Subcutaneous abdominal adipose tissue (tissue), 5 donors: ENCODE measurements at regions not wholly inside any gene's neighbourhood (a gene's known extent, or its start where the extent isn't known, plus 50 kb on each side); places are given as distances from the start of the nearest gene placed in this dataset.

Experiments
- H3K27ac ChIP-seq: one replicate; pipeline ENCODE4 v1.7.0; 2013; ENCODE audit warnings: low read depth, mild to moderate bottlenecking, inconsistent platforms, low read length, moderate library complexity
- H3K27me3 ChIP-seq, 5 donors: one replicate each; pipeline ENCODE4 v1.7.0; 2013; ENCODE audit warnings: low read length in 5 of 5, inconsistent platforms in 1 of 5; ENCODE audit not compliant: control insufficient read depth in 5 of 5, insufficient read depth in 4 of 5
- H3K36me3 ChIP-seq, 5 donors: one replicate each; pipeline ENCODE4 v1.7.0; 2013; ENCODE audit warnings: low read length in 5 of 5; ENCODE audit not compliant: control insufficient read depth in 5 of 5, insufficient read depth in 5 of 5
- H3K4me1 ChIP-seq, 5 donors: one replicate each; pipeline ENCODE4 v1.7.0; 2013; ENCODE audit warnings: low read length in 5 of 5, mild to moderate bottlenecking in 3 of 5, moderate library complexity in 1 of 5; ENCODE audit not compliant: control insufficient read depth in 5 of 5, insufficient read depth in 5 of 5
- H3K4me3 ChIP-seq, 5 donors: one replicate each; pipeline ENCODE4 v1.7.0; 2013; ENCODE audit warnings: low read length in 5 of 5, low read depth in 1 of 5
- H3K9ac ChIP-seq, 5 donors: one replicate each; pipeline ENCODE4 v1.7.0; 2013; ENCODE audit warnings: low read length in 5 of 5, mild to moderate bottlenecking in 4 of 5, moderate library complexity in 3 of 5
- H3K9me3 ChIP-seq, 5 donors: one replicate each; pipeline ENCODE4 v1.7.0; 2013; ENCODE audit warnings: low read length in 5 of 5; ENCODE audit not compliant: control insufficient read depth in 5 of 5
- donor health status: healthy.
- donor health status: healthy.
- donor health status: healthy.
- donor health status: healthy.
- donor health status: healthy.

GRCh38 chr6:155708100-155708499 lies 252.5 kb upstream of the NOX3 start:
- Histone ChIP-seq H3K4me1 (no peaks in the 10 kb centered on the region), H3K27me3 (no peaks in the 10 kb centered on the region), H3K9ac (no peak overlapping the region), H3K36me3 (no peaks in the 10 kb centered on the region), H3K9me3 (peaks cover 0 to 5% (median 0%) of the 10 kb centered on the region in 5 donors), H3K4me3 (no peak overlapping the region), H3K27ac (no peak overlapping the region)

DNA sequence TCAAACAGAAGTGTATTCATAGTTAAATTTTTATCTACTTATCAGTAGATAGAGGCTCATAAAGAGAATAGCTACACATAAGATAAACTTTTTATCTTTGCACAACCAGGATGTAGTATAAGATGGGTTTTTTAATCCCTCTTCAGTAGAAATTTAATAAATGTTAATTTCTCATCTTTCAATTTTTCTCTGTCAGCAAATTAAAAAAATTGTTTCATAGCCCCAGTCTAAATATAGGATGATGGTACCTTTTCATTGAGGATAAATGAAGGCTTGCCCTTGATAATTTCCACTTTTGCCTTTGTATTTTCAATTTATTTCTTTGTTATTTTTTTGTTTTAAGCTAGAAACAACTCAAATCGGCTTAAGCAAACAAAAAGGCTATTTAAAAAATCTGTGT lies 251.2 kb upstream of the NOX3 start:
- H3K36me3 ChIP-seq, result no peaks in the 10 kb centered on the region
- H3K27ac ChIP-seq, result no peak overlapping the region
- no peak overlapping the region for H3K4me3 ChIP-seq
- H3K9me3 ChIP-seq, result peaks cover 0 to 5% (median 0%) of the 10 kb centered on the region in 5 donors
- no peaks in the 10 kb centered on the region for H3K4me1 ChIP-seq
- no peak overlapping the region for H3K9ac ChIP-seq
- no peaks in the 10 kb centered on the region for H3K27me3 ChIP-seq

DNA sequence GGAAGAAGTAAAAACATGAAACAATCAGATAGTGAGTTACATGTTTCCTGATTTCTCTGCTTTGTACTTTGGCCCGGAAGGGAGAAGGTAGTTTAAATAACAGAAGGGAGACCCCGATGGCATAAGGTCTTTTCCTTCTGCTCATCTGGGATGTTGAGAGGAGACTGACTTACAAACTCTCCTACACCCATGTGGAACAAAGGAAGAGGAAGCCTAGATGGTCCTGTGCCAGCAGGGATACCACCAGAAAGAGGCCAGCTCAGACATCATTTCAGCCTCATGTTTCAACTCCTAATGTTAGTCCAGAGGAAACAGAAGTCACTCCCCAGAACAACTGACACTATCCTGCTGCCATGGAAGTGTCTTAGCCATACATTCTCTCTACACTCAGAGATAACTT lies 250.7 kb upstream of the NOX3 start:
- Histone ChIP-seq H3K27ac (no peak overlapping the region), H3K4me1 (no peaks in the 10 kb centered on the region)

GRCh38 chr6:155701342-155701741 lies 245.7 kb upstream of the NOX3 start:
- no peaks in the 10 kb centered on the region for H3K27me3 ChIP-seq
- no peak overlapping the region for H3K9ac ChIP-seq
- peaks cover 0 to 4% (median 0%) of the 10 kb centered on the region in 5 donors for H3K9me3 ChIP-seq
- no peak overlapping the region for H3K27ac ChIP-seq
- H3K4me3 ChIP-seq, result no peak overlapping the region
- no peaks in the 10 kb centered on the region for H3K36me3 ChIP-seq
- H3K4me1 ChIP-seq, result no peaks in the 10 kb centered on the region

More for the DNA sequence above, 250.7 kb upstream of the NOX3 start:
- H3K36me3 ChIP-seq, result no peaks in the 10 kb centered on the region
- no peak overlapping the region for H3K9ac ChIP-seq
- H3K27me3 ChIP-seq, result no peaks in the 10 kb centered on the region
- no peak overlapping the region for H3K4me3 ChIP-seq
- H3K9me3 ChIP-seq, result peaks cover 0 to 5% (median 0%) of the 10 kb centered on the region in 5 donors

DNA sequence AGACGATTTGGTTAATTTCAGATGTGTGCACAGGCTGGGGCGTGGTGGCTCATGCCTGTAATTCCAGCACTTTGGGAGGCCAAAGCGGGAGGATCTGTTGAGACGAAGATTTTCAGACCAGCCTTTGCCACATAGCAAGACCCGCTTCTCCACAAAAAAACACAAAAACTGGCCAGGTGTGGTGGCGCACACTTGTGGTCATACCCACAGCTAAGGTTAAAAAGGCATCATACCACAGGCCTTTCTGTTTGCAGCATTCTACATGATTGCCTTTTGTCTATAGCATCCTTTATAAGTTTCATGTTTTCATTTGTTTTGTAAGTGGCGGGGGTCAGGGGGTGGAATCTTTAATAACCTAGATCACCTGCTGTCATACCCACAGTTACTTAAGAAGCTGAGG lies 239.9 kb upstream of the NOX3 start:
- Histone ChIP-seq H3K27me3 (no peaks in the 10 kb centered on the region), H3K4me3 (no peak overlapping the region), H3K27ac (no peak overlapping the region), H3K9me3 (no peaks in the 10 kb centered on the region), H3K36me3 (no peaks in the 10 kb centered on the region), H3K4me1 (no peaks in the 10 kb centered on the region), H3K9ac (no peak overlapping the region)

DNA sequence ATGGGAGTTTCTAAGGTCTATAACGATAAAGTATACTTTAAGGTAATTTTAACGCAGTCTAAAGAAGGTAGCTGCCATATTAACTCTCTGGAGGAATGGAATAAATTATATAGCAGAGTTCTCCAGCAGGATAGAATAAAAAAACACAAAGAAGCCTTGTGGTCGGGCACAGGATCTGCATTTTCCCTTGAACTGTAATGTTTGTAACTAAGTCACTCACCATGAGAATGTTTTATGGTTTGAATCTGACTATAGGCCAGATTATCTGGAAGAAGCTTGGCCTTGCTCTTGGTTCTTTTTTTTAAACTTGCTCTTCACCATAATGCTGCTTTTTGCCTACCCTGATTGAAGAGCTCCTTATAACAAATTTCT lies 238.8 kb upstream of the NOX3 start:
- Histone ChIP-seq H3K9ac (no peak overlapping the region), H3K36me3 (no peaks in the 10 kb centered on the region), H3K27ac (no peak overlapping the region), H3K4me1 (no peaks in the 10 kb centered on the region), H3K4me3 (no peak overlapping the region), H3K9me3 (no peaks in the 10 kb centered on the region), H3K27me3 (no peaks in the 10 kb centered on the region)

DNA sequence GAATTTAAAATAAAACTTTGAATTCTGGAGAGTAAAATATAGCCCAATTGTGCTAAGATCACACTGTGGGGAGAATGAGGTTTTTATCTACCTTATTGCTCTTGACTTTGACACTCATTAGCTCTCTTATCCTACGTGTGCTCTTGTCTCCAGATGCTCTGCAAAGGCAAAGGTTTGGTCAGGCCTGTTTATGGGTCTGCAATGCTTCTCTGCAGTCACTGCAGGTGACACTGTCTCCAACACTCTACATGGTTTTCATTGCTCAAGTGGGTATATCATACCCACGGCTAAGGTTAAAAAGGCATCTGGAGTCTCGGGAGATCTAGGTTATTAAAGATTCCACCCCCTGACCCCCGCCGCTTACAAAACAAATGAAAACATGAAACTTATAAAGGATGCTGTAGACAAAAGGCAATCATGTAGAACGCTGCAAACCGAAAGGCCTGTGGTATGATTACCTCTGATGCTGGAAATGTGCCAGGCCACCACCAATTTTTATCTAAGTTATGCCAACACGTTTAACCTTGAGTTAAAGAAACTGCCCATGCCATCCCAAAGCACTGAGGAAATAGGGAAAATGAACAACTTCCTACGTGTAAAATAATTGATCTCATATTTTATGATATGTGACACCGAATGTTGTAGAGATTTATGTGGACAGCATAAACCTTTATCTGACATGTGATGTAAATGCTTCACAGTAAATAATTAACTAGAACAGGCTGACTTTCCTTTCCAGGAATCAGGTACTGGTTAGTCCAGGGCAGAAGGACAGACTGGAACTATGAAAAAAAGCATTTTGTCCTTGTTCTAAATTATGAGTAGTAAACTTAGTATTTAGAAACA lies 238.2 kb upstream of the NOX3 start:
- Histone ChIP-seq H3K27me3 (no peaks in the 10 kb centered on the region), H3K27ac (no peak overlapping the region), H3K4me1 (no peaks in the 10 kb centered on the region), H3K36me3 (no peaks in the 10 kb centered on the region), H3K9ac (no peak overlapping the region), H3K9me3 (no peaks in the 10 kb centered on the region), H3K4me3 (no peak overlapping the region)

DNA sequence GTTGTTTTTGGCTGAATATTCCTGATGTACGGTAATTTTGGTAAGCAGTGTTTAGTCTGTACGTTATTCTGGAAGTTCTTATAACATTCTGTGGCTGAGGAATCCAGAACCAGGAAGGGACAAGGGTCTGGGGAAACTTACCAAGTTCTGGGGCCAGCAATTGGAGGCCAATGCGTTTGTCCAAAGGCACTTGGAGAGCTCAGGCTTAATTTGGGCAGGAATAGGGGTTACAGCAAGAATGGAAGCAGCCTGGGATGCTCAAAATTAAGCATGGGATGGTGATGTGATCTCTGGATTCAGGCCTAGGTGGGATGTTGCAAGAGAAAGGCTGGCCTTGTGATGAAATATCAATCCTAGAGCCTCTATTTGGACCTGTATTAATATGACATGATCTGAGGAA lies 235.2 kb upstream of the NOX3 start:
- no peaks in the 10 kb centered on the region for H3K36me3 ChIP-seq
- no peak overlapping the region for H3K27ac ChIP-seq
- no peaks in the 10 kb centered on the region for H3K9me3 ChIP-seq
- H3K9ac ChIP-seq, result no peak overlapping the region
- no peaks in the 10 kb centered on the region for H3K4me1 ChIP-seq
- H3K4me3 ChIP-seq, result no peak overlapping the region
- no peaks in the 10 kb centered on the region for H3K27me3 ChIP-seq

DNA sequence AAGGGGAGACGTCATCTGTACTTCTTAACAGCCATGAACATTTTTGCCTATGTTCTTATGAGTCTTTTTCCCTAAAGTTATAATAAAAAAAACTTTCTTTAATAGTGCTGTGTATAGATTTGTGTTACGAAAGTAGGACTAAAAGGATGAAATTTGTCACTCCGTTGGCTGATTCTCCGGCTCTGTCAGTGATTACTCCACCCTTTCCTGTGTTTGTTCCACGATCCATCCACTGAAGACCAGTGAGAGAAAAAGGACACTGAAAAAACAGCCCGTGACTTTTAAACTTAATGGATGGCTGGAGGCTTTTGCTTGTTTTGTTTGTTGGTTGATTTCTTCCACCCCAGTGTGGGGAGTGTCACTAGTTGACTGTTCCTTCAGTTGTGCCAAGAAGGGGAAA lies 232.0 kb upstream of the NOX3 start:
- no peaks in the 10 kb centered on the region for H3K9me3 ChIP-seq
- H3K9ac ChIP-seq, result no peak overlapping the region

DNA sequence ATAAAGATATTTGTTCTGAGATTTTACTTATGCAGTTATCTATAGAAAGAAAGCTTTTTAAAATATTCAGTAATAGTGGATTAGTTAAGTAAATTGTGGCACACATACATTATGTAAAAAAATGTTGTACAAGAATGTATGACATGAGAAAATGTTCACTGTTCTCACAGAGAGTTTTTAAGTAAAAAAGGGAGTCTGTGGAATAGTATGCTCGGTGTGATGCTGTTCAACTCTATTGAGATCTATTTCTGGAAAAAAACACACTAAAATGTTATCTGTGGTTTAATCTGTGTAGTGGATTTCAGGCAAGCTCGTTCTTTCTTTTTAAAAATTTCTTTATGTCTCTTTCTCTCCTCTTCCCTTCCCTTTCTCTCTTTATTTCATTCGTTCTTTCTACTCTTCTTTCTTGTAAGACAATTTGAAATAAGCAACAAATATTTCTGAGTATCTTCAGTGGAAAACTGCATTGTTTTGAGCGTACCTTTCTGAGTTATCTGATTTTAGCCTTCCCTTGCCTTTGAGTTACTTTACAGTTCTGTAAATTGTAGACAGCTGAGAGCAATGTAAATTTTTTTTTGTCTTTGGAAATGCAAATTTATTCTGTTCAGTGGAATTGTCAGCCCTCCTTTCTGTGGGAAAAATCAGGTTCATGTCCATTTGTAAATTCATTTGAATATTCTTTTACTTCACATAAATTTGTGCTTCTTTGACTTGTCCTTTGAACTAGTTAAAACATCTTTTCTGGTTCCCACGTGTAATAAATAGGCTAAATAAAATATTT lies 229.0 kb upstream of the NOX3 start:
- H3K27me3 ChIP-seq, result no peaks in the 10 kb centered on the region
- no peak overlapping the region for H3K9ac ChIP-seq
- H3K4me1 ChIP-seq, result no peaks in the 10 kb centered on the region
- no peak overlapping the region for H3K27ac ChIP-seq
- H3K36me3 ChIP-seq, result no peaks in the 10 kb centered on the region
- no peak overlapping the region for H3K4me3 ChIP-seq
- H3K9me3 ChIP-seq, result no peaks in the 10 kb centered on the region

More for the DNA sequence above, 232.0 kb upstream of the NOX3 start:
- Histone ChIP-seq H3K4me3 (no peak overlapping the region), H3K27me3 (no peaks in the 10 kb centered on the region), H3K27ac (no peak overlapping the region), H3K4me1 (no peaks in the 10 kb centered on the region), H3K36me3 (no peaks in the 10 kb centered on the region)
